ENCODE measurements at regions not wholly inside any gene's neighbourhood (a gene's known extent, or its start where the extent isn't known, plus 50 kb on each side); places are given as distances from the start of the nearest gene placed in this dataset.
"Not testable (repeated sequence)": the region's sequence is repeated elsewhere in the genome, so short reads cannot be mapped to it uniquely, and the experiment has no call there.

- intact Hi-C loops (cut with DNase I), result no loop called here
- H3K27me3 ChIP-seq, result no peaks in the 10 kb centered on the region
- H3K4me3 ChIP-seq, result no peak overlapping the region
- no peaks in the 10 kb centered on the region for H3K4me1 ChIP-seq
- ATAC-seq, result peak; percentile 20
- TF ChIP-seq CTCF (IDR thresholded peaks at IDR 0.05), result no peak
- no peak for DNase-seq
- H3K27ac ChIP-seq, result no peak overlapping the region
- no peaks in the 10 kb centered on the region for H3K9me3 ChIP-seq
- H3K36me3 ChIP-seq, result no peaks in the 10 kb centered on the region
These were observed 945.7 kb downstream of the TUBA3C start for GRCh38 chr13:18235756-18236527.

- Histone ChIP-seq H3K36me3 (no peaks in the 10 kb centered on the region), H3K27ac (no peak overlapping the region), H3K27me3 (no peaks in the 10 kb centered on the region), H3K4me1 (no peaks in the 10 kb centered on the region), H3K4me3 (no peak overlapping the region), H3K9me3 (no peaks in the 10 kb centered on the region)
- intact Hi-C loops (cut with DNase I), result no loop called here
- ATAC-seq (no peak), DNase-seq (no peak)
- no peak for TF ChIP-seq CTCF (IDR thresholded peaks at IDR 0.05)
These were observed 946.5 kb downstream of the TUBA3C start for GRCh38 chr13:18235172-18235571.

GRCh38 chr13:18234451-18234850 lies 947.2 kb downstream of the TUBA3C start:
- intact Hi-C loops (cut with DNase I); ATAC-seq; H3K4me3 ChIP-seq; DNase-seq; H3K27me3 ChIP-seq; H3K27ac ChIP-seq; H3K9me3 ChIP-seq; H3K4me1 ChIP-seq; H3K36me3 ChIP-seq: not testable (repeated sequence)

GRCh38 chr13:18233783-18234299 lies 947.8 kb downstream of the TUBA3C start:
- ATAC-seq (no peak), DNase-seq (no peak)
- H3K36me3 ChIP-seq, result no peaks in the 10 kb centered on the region
- no peak overlapping the region for H3K27ac ChIP-seq
- no peak for TF ChIP-seq CTCF (IDR thresholded peaks at IDR 0.05)
- no peaks in the 10 kb centered on the region for H3K4me1 ChIP-seq
- H3K4me3 ChIP-seq, result no peak overlapping the region
- no peaks in the 10 kb centered on the region for H3K9me3 ChIP-seq
- no peaks in the 10 kb centered on the region for H3K27me3 ChIP-seq
- intact Hi-C loops (cut with DNase I), result no loop called here

GRCh38 chr13:18232994-18233782 lies 948.4 kb downstream of the TUBA3C start:
- no peaks in the 10 kb centered on the region for H3K4me1 ChIP-seq
- TF ChIP-seq CTCF (IDR thresholded peaks at IDR 0.05), result no peak
- intact Hi-C loops (cut with DNase I), result no loop called here
- H3K36me3 ChIP-seq, result no peaks in the 10 kb centered on the region
- H3K27ac ChIP-seq, result no peak overlapping the region
- DNase-seq (no peak), ATAC-seq (no peak)
- H3K27me3 ChIP-seq, result no peaks in the 10 kb centered on the region
- H3K9me3 ChIP-seq, result no peaks in the 10 kb centered on the region
- H3K4me3 ChIP-seq, result no peak overlapping the region
